GM18505 (cell line): ENCODE measurements at regions not wholly inside any gene's neighbourhood (a gene's known extent, or its start where the extent isn't known, plus 50 kb on each side); places are given as distances from the start of the nearest gene placed in this dataset.

Experiments
- ATAC-seq: cut with Tn5 transposase; IDR thresholded peaks from one replicate; pipeline ENCODE4 v1.9.1; 2021; ENCODE audit not compliant: unreplicated experiment
- POLR2A ChIP-seq: IDR thresholded peaks from 4 replicates; pipeline ENCODE4 v1.6.1; 2011; ENCODE audit warnings: borderline replicate concordance; ENCODE audit not compliant: insufficient read depth, insufficient read length; ENCODE audit errors: extremely low read depth

DNA sequence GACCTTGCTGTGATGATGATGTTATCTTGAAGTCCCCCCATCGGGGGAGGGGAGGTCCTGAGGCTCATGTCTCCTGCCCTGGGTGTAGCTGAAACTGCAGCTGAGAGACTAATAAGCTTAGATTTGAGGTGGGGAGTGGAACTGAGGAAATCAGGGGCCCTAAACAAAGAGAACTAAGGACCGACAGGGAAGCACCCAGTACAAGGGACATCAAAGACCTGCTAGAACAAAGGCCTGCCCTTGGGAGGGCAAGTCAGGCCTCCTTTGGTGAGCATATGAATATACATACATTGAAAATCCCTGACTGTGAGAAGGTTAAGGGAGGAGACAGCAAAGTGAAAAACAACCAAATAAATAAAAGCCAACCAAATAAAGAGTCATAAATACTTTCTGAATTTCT is 1132.5 kb upstream of the CELF4 start:
- ATAC-seq: no peak
- TF ChIP-seq POLR2A: no peak

DNA sequence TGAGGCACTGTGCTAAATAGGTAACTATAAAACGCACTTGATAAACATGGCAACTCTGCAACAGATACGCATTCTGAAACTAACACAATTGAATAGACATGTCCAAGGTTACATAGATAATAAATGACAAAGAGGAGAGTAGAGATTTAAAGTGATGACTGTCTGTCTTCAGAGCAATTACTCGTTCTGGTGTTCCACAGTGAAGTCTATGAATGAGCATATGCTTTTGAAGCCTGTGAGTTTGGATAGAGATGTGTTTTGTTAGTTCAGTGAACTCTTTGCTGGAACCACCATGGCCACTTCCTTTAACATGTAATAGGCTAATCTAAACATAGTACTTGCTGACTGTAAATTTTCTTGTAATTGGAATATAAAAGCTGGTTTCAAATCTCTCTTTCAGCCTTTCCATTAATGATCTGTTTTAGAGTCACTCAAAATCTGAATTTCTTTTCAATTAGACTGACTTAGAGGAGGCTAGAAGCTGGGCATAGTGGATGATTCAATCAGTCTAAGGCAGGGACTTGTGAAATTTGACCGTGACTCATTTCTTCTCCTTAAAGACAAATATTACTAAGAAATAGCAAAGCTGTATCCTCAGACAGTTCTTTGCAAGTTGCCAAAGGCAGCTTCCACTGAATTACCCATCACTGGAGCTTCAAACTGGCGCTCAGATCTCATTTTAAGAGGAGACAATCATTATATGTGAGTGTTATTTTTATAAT is 1130.1 kb upstream of the CELF4 start:
- ATAC-seq: no peak
- TF ChIP-seq POLR2A: no peak

DNA sequence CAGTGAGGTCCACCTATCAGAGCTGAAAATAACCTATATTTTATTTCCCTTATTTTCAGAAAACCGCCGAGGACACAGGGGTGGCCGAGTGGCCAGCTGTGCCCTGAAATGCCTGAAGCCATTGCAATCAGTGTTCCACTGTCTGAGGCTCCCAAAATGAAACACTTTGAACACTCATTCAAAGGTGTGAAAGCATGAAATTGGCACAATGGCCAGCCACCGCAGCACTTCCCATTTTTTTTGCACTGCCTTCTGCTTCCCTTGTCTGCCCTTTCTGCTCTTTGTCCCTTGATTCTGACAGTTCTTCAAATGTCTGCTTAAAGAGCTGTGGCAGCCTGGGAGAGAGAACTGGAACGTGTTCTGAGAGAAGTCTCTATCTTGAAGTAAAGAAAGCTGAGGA is 1127.5 kb upstream of the CELF4 start:
- no peak for TF ChIP-seq POLR2A
- no peak for ATAC-seq

DNA sequence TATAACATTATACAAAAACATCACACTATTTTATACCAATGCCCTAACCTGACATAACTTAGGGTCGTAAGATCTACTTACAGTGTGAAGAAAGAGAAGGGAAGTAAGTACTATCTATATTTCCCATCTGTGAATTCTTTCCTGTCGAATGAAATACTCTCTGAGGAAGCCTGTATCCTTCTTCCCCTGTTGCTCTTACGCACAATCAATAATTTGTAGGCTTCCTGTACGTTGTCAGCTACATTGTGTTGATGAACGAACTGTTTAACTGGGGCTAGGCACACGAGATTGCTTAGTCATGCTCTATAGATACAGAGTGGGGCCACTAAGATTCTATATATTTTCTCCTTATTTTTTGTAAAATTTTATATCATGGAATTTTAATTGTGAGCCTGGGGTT is 1125.0 kb upstream of the CELF4 start:
- TF ChIP-seq POLR2A: no peak
- no peak for ATAC-seq

DNA sequence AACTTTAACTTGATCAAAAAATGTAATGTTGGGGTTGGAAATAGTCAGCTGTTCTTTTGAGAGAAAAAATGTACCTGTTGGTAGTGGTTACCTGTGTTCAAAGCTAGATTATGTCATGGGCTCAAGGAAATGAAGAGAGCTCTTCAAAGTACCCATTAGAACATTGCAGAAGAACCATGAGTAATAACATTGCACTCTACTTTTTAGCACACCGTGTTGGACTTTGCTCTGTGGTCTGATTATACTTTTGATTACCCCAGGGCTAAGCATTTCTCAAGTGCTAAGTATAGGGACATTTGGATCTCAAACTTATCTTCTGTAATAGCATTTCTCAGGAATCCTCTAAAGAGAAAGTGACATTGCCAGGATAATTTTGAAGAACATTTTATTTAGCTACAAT is 1122.8 kb upstream of the CELF4 start:
- ATAC-seq: no peak
- TF ChIP-seq POLR2A: no peak

DNA sequence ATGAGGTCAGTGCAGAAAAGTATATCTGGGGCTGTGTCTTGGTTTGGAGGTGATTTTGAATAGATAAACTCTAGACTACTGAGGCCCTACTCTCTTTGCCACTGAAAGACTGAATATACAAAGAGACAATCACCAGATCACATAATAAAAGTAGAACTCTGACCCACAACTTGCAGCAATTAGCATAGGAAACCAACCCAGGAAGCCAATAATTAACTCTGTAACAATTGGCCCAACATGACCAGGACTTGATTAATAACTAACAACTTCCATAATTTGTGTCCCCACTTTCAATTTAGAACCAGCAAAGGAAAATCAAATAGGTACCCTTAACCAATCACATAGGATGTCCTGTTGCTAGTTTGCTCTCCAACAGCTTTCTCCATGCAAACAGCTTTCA is 1104.9 kb upstream of the CELF4 start:
- ATAC-seq: no peak

DNA sequence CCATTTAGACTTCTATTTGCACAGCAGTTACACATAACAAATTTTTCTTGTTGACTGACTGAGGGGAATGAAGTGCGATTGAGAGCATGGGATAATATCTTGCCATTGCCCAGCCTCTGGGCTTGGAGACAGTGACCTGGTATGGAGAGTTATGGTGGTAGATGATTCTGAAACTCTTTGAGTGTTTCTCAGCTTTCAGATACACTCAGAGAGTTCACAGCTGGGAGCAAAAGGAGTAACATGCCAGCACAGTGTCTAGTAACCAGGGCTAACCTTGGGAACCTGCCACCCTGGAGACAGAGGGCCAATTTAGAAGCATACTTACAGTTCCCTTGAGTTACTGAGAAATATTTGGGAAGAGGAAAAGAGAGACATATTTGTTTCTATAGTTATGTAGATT is 1099.3 kb upstream of the CELF4 start:
- ATAC-seq: no peak
- no peak for TF ChIP-seq POLR2A

More for the DNA sequence above, 1104.9 kb upstream of the CELF4 start:
- no peak for TF ChIP-seq POLR2A

DNA sequence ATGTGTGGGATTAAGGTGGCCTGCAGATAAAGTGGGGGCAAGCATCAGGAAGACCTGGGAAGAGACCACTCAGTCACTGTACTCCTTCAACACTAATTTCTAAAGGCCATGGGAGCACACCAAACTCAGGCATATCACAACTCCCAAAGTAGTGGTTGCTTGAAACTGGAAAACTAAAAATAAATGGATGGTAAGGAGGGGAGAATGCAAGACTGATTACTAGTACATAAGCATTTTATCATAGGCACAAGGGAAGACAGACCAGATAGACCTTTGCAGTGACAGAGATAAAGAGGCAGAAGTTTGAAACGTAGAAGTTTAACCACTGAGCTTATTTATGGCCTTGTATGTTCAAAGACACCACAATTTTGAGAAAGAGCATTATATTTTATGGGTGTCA is 1098.1 kb upstream of the CELF4 start:
- ATAC-seq: no peak
- TF ChIP-seq POLR2A: no peak

DNA sequence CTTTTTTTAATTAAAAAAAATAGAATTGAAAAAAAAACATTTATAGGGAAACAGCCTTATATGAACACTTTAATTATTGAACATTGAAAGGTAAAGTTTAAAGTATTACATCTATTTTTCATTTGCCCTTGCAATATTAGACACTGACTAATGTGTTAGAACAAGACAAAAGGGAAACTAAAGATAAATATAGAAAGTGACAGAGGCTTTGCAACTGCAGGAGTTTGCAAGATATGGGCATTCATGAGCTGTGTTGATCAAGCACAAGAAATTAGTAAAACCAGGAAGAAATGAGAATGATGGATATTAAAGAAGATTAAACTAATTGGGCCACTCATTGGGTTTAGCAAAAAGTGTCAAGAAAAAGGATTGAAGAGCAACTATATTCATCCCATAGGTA is 1097.7 kb upstream of the CELF4 start:
- no peak for ATAC-seq
- no peak for TF ChIP-seq POLR2A

DNA sequence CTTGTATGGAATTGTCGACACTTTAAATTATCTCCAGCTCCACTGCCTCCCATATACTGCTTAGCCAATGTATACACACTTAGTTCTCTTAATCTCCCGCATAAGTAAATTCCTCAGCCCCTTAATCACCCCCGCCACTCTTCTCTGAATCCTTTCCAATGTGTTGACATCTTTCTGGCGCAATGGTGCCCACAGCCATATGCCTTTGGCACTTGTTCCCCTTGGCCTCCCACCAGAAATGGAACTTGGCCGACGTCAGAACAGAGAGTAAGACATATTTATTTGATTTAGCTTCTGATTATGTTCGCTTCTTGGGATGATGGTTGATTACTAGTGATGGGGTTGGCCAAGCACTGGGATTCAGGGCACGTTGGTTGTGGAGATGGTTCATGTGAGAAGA is 1089.3 kb upstream of the CELF4 start:
- no peak for TF ChIP-seq POLR2A
- no peak for ATAC-seq

DNA sequence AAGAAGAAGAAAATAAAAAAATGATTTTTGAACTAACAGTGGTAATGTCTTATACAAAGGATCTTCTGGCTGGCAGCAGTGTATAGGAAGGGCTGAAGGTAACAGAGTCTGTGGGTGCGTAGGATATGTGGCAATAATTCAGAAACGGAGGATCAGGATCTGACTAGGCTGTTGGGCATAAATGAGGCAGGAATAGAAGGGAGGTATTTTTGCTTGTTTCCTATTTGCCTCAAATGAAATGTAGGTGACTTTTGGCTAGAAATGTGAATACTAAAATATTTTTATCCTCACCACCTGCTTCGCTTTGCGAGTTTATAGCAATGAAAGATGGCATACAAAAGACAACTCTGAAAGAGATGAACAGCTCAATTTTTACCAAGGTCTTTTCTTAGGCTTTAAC is 1086.1 kb upstream of the CELF4 start:
- TF ChIP-seq POLR2A: no peak
- ATAC-seq: no peak

DNA sequence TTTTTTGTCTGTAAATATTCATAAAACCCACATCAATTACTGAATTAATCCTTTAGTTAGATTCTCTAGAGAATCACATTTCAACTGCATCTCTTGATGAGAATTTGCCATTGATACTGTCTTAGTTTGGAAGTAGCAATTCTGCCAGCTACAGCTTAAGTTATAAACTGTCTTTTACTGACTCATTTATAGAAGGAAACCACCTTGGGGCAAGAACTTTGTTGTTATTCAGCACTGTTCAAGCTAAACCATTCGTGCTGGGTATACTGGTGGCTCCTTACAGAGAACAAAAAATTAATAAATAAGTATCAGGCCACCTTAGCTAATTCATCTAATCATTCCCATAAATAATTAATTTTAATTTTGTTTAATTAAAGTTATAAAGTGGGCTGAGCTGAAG is 1082.6 kb upstream of the CELF4 start:
- no peak for TF ChIP-seq POLR2A
- no peak for ATAC-seq

DNA sequence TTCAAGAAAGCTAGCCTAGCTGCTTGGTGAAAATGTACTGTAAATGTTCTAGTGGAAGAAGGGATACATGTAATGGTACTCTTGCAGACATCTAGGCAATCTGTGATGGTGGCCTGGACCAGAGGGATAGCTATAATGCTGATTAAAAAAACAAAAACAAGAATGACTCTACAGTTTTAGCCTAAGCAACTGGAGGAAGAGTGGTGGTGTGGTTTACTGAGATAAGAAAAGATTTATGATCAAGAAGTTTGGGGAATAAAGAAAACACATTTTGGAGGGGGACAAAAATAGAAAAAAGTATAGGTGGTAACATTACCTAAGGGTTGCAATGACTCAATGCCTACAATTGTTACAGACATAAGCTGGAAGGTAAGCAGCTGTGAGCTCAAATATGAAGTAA is 1080.7 kb upstream of the CELF4 start:
- no peak for ATAC-seq
- no peak for TF ChIP-seq POLR2A

DNA sequence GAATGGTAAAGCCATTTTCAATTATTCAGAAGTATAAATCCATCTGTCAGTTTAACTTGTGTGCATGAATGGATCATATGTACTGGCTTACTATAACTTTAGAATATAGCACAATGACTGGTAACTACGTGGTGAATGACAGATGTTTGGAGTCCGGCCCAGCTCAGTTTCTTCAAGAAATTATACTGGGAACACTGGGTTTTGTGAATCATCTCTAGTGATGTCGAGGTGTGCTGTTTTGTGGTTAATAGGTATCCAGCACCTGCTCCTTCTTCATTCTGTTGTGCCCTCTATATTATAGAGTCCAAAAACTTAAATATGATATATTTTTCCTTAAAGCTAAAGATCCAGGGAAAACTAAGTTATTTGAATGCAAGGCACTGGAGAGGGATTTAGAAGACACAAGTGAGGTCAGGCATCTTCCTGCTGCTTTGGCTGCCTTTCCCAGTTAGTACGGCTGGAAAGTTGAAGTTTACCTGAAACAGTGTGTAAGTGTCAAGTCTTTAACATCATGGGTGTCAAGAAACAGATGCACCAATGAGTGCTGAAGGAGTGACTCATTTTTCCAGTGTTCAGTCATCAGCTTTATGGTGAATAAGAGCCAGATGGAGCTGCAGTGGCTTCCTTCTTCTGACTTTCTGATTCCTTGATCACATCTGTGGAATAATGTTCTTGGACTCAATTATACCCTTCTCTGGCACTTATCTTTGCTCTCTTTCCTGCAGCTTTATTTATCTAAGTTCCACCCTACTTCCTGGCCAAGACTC is 1079.5 kb upstream of the CELF4 start:
- no peak for TF ChIP-seq POLR2A
- no peak for ATAC-seq
